A673 (cell line): ENCODE measurements at regions not wholly inside any gene's neighbourhood (a gene's known extent, or its start where the extent isn't known, plus 50 kb on each side); places are given as distances from the start of the nearest gene placed in this dataset.
"Not testable (repeated sequence)": the region's sequence is repeated elsewhere in the genome, so short reads cannot be mapped to it uniquely, and the experiment has no call there.

ENCODE experiments used
- BruUV-seq: library from RNA; stranded (reverse); fragments of 400-500 nt; replicated peaks from 2 replicates; lab custom pipeline; 2021; lab: Mats Ljungman, UMichigan
- CTCF ChIA-PET: fragments of 300-600 bp; sonication (Branson Sonifier 250); formaldehyde crosslinking; loops from one replicate; lab custom pipeline; 2022; ENCODE audit warnings: antibody characterized with exemption; lab: Charles Lee
- POLR2A ChIA-PET: fragments of 300-600 bp; sonication (Branson Sonifier 250); formaldehyde crosslinking; loops from one replicate; lab custom pipeline; 2022; ENCODE audit warnings: antibody characterized with exemption; ENCODE audit not compliant: low non-redundant PET; lab: Charles Lee
- DNase-seq: peaks from one replicate; pipeline ENCODE4 v3.0.0-alpha.2; 2015; ENCODE audit warnings: low spot score
- H3K27ac ChIP-seq: fragments of 200-600 bp; sonication (generic); 2 replicates; pipeline ENCODE4 v1.5.1; 2016; ENCODE audit warnings: mixed run types, low read depth, mild to moderate bottlenecking, mixed read lengths, antibody characterized with exemption, low read length; ENCODE audit not compliant: poor library complexity, severe bottlenecking
- H3K27me3 ChIP-seq: fragments of 200-600 bp; sonication (generic); replicated peaks from 2 replicates; pipeline ENCODE4 v1.6.1; 2017; ENCODE audit warnings: mixed run types, low read depth, mild to moderate bottlenecking, mixed read lengths, antibody characterized with exemption, low read length; ENCODE audit not compliant: insufficient read depth, poor library complexity
- H3K36me3 ChIP-seq: fragments of 200-600 bp; sonication (generic); 2 replicates; pipeline ENCODE4 v1.6.1; 2016; ENCODE audit warnings: mixed run types, mild to moderate bottlenecking, mixed read lengths, antibody characterized with exemption, low read length; ENCODE audit not compliant: insufficient read depth, poor library complexity, severe bottlenecking
- H3K4me1 ChIP-seq: fragments of 200-600 bp; sonication (generic); 2 replicates; pipeline ENCODE4 v1.6.1; 2017; ENCODE audit warnings: mixed run types, mild to moderate bottlenecking, mixed read lengths, antibody characterized with exemption, low read length; ENCODE audit not compliant: insufficient read depth, poor library complexity, severe bottlenecking
- H3K4me3 ChIP-seq: fragments of 200-600 bp; sonication (generic); 2 replicates; pipeline ENCODE4 v1.5.1; 2016; ENCODE audit warnings: low read depth, mixed run types, mild to moderate bottlenecking, mixed read lengths, low read length; ENCODE audit not compliant: poor library complexity, severe bottlenecking
- H3K9me3 ChIP-seq: fragments of 200-600 bp; sonication (generic); 2 replicates; pipeline ENCODE4 v1.6.1; 2016; ENCODE audit warnings: mixed run types, low read depth, mild to moderate bottlenecking, mixed read lengths, antibody characterized with exemption, low read length; ENCODE audit not compliant: poor library complexity, severe bottlenecking
- EZH2 ChIP-seq: fragments of 200-600 bp; sonication (generic); IDR thresholded peaks from 2 replicates; pipeline ENCODE4 v1.6.1; 2017; ENCODE audit warnings: borderline replicate concordance, low read depth, mild to moderate bottlenecking, mixed read lengths, antibody characterized with exemption, low read length; ENCODE audit not compliant: poor library complexity, severe bottlenecking
- intact Hi-C: fragments of 100-400 bp; cut with micrococcal nuclease; formaldehyde crosslinking; loops from one replicate; pipeline ENCODE4 v1.10.0; 2022; ENCODE audit not compliant: unreplicated experiment
- TF ChIP-seq, protein P1 (sequence below): fragments of 300-800, 200-600 bp; sonication (generic); conservative IDR thresholded peaks from 2 replicates; pipeline ENCODE4 v1.5.1; 2017; ENCODE audit warnings: low read depth, mild to moderate bottlenecking, antibody characterized with exemption, low read length, moderate library complexity, mixed read lengths

DNA sequence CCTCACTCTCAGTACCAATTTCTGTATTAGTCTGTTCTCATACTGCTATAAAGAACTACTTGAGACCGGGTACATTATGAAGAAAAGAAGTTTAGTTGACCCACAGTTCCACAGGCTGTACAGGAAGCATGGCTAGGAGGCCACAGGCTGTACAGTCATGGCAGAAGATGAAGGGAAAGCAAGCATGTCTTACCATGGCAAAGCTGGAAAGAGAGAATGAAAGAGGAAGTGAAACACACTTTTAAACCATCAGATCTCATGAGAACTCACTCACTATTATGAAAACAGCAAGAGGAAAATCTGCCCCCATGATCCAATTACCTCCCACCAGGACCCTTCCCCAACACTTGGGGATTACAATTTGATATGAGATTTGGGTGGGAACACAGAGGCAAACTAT lies 698.8 kb downstream of the CDH9 start:
- TF ChIP-seq EZH2 = no peak
- TF ChIP-seq, protein P1, sequence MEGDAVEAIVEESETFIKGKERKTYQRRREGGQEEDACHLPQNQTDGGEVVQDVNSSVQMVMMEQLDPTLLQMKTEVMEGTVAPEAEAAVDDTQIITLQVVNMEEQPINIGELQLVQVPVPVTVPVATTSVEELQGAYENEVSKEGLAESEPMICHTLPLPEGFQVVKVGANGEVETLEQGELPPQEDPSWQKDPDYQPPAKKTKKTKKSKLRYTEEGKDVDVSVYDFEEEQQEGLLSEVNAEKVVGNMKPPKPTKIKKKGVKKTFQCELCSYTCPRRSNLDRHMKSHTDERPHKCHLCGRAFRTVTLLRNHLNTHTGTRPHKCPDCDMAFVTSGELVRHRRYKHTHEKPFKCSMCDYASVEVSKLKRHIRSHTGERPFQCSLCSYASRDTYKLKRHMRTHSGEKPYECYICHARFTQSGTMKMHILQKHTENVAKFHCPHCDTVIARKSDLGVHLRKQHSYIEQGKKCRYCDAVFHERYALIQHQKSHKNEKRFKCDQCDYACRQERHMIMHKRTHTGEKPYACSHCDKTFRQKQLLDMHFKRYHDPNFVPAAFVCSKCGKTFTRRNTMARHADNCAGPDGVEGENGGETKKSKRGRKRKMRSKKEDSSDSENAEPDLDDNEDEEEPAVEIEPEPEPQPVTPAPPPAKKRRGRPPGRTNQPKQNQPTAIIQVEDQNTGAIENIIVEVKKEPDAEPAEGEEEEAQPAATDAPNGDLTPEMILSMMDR = no peak
- no peaks in the 10 kb centered on the region for H3K4me1 ChIP-seq
- POLR2A ChIA-PET = no interaction called here
- BruUV-seq = no TSS peak
- DNase-seq = no peak
- CTCF ChIA-PET = no interaction called here
- no peak overlapping the region for H3K27ac ChIP-seq
- H3K27me3 ChIP-seq = no peaks in the 10 kb centered on the region
- intact Hi-C loops = loop anchor here (10.0 kb wide), 1 partner anchor 1705 kb away; no protein-coding TSS in a partner anchor
- no peaks in the 10 kb centered on the region for H3K36me3 ChIP-seq
- no peak overlapping the region for H3K4me3 ChIP-seq
- H3K9me3 ChIP-seq = no peaks in the 10 kb centered on the region

DNA sequence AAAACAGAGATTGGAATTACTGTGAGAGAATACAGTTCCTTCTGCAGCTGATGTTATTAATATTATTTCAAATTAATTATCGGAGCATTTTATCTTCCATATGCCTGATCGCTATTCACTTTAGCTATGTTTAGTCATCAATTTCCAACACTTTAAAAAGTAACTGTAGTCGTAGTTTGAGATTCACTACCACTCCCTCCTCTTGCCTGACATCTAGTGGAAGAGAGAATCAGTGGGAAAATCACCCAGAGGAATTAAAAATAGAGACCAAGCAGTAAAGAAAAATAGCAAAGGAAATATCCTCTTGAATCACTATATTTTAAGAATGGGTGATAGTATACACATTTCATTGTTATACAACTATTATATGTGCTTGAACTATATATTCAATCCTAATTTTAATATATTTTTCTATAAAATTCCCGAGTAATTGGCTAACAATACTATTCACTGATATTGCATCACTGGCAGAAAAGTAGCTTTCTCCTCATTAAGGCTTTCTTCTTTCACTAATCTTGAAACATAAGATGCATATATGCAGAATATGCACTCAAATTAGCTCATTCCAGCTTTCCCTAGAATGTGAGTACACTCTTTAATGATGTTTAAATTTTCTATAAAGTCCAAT lies 708.7 kb downstream of the CDH9 start:
- H3K36me3 ChIP-seq = no peaks in the 10 kb centered on the region
- DNase-seq = peak; percentile 12
- no TSS peak for BruUV-seq
- ChIA-PET POLR2A (no interaction called here), CTCF (no interaction called here)
- H3K27ac ChIP-seq = no peak overlapping the region
- H3K4me3 ChIP-seq = no peak overlapping the region
- no peaks in the 10 kb centered on the region for H3K27me3 ChIP-seq
- no peak for TF ChIP-seq EZH2
- TF ChIP-seq, protein P1 = peak; percentile 55; the same call in 1 of the 2 replicates
- H3K9me3 ChIP-seq = no peaks in the 10 kb centered on the region
- intact Hi-C loops = loop anchor here (10.0 kb wide), 1 partner anchor 1695 kb away; no protein-coding TSS in a partner anchor
- no peaks in the 10 kb centered on the region for H3K4me1 ChIP-seq

DNA sequence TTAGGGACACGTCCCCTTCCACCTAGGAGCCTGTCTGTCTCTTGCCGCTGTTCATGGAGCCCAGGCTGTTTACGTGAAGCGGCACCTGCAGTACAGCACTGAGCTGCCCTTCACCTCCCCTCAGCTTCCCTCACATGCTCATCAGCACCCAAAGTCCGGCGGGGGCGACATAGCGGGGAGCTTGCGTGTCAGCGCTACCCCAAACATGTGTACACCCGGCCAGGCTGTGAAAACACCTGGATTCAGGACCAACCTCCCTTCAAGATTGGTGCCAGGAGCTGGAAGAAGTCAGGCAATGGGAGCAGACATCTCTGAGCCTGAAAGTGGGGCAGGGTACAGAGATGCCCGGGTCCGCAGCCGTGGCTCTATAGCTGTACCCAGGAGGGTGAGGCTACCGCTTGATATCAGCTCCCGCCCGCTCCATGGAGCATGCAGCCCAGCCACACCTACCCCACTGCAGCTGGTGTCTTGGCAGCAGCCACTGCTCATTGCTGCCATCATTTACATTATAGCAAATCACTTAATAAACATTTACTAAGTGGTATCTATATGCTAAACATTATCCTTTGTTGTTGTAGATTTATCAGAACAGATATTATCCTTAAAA lies 712.1 kb downstream of the CDH9 start:
- Histone ChIP-seq H3K4me1 (no peaks in the 10 kb centered on the region), H3K4me3 (no peak overlapping the region), H3K36me3 (no peaks in the 10 kb centered on the region), H3K9me3 (no peaks in the 10 kb centered on the region), H3K27ac (no peak overlapping the region), H3K27me3 (no peaks in the 10 kb centered on the region)
- no peak for DNase-seq
- intact Hi-C loops = no loop called here
- no TSS peak for BruUV-seq
- CTCF ChIA-PET = no interaction called here
- no peak for TF ChIP-seq EZH2
- TF ChIP-seq, protein P1 = no peak
- POLR2A ChIA-PET = no interaction called here

DNA sequence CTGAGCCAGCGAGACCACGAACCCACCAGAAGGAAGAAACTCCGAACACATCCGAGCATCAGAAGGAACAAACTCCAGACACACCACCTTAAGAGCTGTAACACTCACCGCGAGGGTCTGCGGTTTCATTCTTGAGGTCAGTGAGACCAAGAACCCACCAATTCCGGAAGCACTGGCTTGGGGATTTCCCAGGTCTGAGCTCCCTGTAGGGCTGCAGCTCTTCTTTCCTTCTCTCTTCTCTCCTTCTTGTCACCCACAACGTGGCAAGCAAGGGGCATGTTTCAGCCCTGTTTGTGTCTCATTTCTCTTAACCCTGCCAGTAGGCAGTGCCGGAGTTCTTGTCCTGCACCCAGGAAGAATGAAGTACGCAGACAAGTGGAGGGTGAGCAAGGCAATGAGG lies 713.0 kb downstream of the CDH9 start:
- intact Hi-C loops, H3K4me1 ChIP-seq, POLR2A ChIA-PET, BruUV-seq, H3K9me3 ChIP-seq, CTCF ChIA-PET, H3K4me3 ChIP-seq, H3K36me3 ChIP-seq, H3K27ac ChIP-seq, DNase-seq, H3K27me3 ChIP-seq: not testable (repeated sequence)

DNA sequence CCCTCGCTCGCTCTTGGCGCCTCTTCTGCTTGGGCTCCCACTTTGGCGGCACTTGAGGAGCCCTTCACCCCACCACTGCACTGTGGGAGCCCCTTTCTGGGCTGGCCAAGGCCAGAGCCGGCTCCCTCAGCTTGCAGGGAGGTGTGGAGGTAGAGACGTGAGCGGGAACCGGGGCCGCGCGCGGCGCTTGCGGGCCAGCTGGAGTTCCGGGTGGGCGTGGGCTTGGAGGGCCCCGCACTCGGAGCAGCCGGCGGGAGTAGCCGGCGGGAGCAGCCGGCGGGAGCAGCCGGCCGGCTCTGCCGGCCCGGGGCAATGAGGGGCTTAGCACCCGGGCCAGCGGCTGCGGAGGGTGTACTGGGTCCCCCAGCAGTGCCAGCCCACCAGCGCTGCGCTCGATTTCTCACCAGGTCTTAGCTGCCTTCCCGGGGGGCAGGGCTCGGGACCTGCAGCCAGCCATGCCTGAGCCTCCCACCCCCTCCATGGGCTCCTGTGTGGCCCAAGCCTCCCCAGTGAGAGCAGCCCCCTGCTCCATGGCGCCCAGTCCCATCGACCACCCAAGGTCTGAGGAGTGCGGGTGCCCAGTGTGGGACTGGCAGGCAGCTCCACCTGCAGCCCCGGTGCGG lies 714.0 kb downstream of the CDH9 start:
- CTCF ChIA-PET = interaction anchor here (0.6 kb wide), 1 partner anchor 166 kb away, joined by 5 read pairs; no protein-coding TSS in a partner anchor
- H3K27me3 ChIP-seq, H3K36me3 ChIP-seq, H3K27ac ChIP-seq, H3K9me3 ChIP-seq, BruUV-seq, H3K4me3 ChIP-seq, intact Hi-C loops, H3K4me1 ChIP-seq, POLR2A ChIA-PET, DNase-seq: not testable (repeated sequence)
